Activated naive CD4-positive, alpha-beta T cell treated with anti-CD3 and anti-CD28 coated beads, Interleukin-2, amount 10 ng/mL, durations not matched to agents 7 days and 5 days (primary cell): ENCODE measurements at regions not wholly inside any gene's neighbourhood (a gene's known extent, or its start where the extent isn't known, plus 50 kb on each side); places are given as distances from the start of the nearest gene placed in this dataset.
"Not testable (repeated sequence)": the region's sequence is repeated elsewhere in the genome, so short reads cannot be mapped to it uniquely, and the experiment has no call there.

Source experiments
- CTCF ChIA-PET: fragments of 350-600 bp; sonication (Branson Sonifier 250); formaldehyde crosslinking; loops from one replicate; lab custom pipeline; 2021; ENCODE audit warnings: antibody characterized with exemption; lab: Charles Lee
- DNase-seq: peaks from one replicate; pipeline ENCODE4 v3.0.0-alpha.2; 2020
- H3K27ac Mint-ChIP-seq: one replicate; pipeline ENCODE4 v1.8.0; 2021; ENCODE audit warnings: mild to moderate bottlenecking, moderate library complexity, mixed read lengths
- H3K27me3 Mint-ChIP-seq: one replicate; pipeline ENCODE4 v1.8.0; 2021; ENCODE audit warnings: mild to moderate bottlenecking, mixed read lengths
- H3K36me3 Mint-ChIP-seq: one replicate; pipeline ENCODE4 v1.8.0; 2021; ENCODE audit warnings: mixed read lengths
- H3K4me1 Mint-ChIP-seq: one replicate; pipeline ENCODE4 v1.8.0; 2021; ENCODE audit warnings: mixed read lengths
- H3K4me3 Mint-ChIP-seq: one replicate; pipeline ENCODE4 v1.8.0; 2021; ENCODE audit warnings: mild to moderate bottlenecking, moderate library complexity, mixed read lengths
- H3K9me3 Mint-ChIP-seq: one replicate; pipeline ENCODE4 v1.8.0; 2021; ENCODE audit warnings: mixed read lengths

DNA sequence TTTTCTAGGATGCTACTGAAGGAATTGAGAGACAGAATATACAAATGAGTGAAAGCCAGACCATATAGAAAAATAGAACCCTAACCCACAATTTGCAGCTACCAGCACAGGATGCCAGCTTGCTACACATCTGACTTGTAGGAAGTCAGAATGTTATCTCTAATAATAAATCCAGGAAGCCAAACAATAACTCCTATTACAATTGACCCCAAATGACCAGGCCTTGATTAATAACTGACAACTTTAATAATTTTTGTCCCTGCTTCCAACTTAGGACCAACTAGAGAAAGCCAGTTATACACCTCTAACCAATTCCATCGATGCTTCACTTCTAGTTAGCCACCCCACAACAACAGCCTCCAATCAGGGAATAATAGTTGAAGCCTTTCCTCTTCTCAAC lies 193.4 kb downstream of the CASP12 start:
- Mint-ChIP-seq H3K4me3 (peak overlapping the region; percentile 73), H3K9me3 (peaks cover 8% of the 10 kb centered on the region), H3K27ac (peak overlapping the region; percentile 98), H3K36me3 (peaks cover 29% of the 10 kb centered on the region), H3K27me3 (no peaks in the 10 kb centered on the region), H3K4me1 (peaks cover 56% of the 10 kb centered on the region)
- CTCF ChIA-PET = no interaction called here
- DNase-seq = no peak

DNA sequence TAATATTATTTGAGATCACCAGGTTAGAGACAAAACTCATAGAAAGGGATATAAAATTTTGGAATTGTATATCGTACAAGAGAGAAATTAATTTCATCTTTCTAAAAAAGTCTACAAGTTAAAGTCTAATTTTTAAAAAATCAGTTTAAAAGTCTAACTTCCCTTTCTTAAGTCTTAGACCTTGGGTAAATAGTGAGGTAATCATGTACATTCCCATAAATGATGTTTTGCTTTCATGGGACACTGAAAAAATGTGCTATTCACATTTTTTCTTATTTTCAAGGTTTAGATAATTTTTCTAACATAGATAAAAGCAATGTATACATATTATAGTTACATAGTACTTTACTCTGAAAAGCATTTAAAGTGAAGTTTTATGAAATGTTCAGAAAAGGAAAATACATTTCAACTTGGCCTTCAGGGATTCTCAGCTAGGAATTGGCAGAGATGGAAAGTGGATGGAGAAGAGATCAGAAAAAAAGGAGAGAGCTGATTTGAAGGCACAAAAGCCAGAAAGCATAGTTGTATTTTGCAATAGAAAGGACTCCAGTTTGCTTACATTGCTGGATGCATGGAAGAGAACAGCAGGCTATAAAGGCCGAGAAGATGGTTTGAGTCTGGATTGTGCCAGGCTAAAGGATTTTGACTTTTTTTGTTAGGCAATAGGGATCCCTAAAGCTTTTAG lies 194.0 kb downstream of the CASP12 start:
- Mint-ChIP-seq H3K4me1 (peaks cover 51% of the 10 kb centered on the region), H3K27me3 (no peaks in the 10 kb centered on the region), H3K9me3 (peaks cover 8% of the 10 kb centered on the region), H3K27ac (peak overlapping the region; percentile 98), H3K4me3 (peak overlapping the region; percentile 73), H3K36me3 (peaks cover 28% of the 10 kb centered on the region)
- DNase-seq = no peak
- CTCF ChIA-PET = no interaction called here

DNA sequence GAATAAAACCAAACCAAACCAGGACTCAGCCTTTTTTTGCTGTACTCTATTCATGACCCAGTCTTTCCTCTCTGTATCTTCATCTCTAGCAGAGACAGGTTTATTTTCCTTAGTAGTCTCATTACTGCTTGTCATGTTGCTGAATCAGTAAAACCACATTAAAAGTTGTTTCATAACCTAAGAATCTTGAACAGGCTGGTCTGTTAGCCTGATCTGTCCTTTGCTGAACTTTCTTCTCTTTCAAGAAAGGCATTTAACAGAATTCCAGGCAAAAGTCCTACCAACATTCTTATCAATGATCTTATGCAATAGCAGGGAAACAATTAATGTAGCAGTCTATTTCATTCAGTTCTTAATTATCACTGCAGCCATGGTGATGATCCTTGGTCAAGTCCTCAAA lies 197.7 kb downstream of the CASP12 start:
- Mint-ChIP-seq H3K36me3 (peaks cover 18% of the 10 kb centered on the region), H3K4me1 (peaks cover 29% of the 10 kb centered on the region), H3K27ac (no peak overlapping the region), H3K27me3 (no peaks in the 10 kb centered on the region), H3K4me3 (no peak overlapping the region), H3K9me3 (peaks cover 3% of the 10 kb centered on the region)
- DNase-seq = no peak
- CTCF ChIA-PET = no interaction called here

DNA sequence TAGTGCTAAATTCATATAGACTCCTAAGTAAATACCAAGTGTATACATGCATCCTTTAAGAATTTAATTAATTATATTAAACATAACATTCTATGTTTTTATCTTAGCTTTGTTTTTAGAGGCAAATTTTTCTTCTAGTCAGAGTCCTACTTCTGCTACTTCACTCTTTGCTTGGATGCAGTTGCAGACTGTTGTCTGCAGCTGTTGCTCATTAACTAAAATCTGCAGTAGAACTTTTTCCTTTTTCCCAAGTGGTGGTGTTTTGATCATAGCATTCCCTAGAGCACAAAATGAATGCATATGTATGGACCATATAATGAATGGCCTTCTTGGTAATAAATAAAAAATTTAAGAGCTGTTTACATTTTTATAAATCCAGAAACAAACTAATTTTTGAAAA lies 198.3 kb downstream of the CASP12 start:
- CTCF ChIA-PET = no interaction called here
- H3K36me3 Mint-ChIP-seq = peaks cover 13% of the 10 kb centered on the region
- H3K27me3 Mint-ChIP-seq = no peaks in the 10 kb centered on the region
- no peak for DNase-seq
- H3K4me1 Mint-ChIP-seq = peaks cover 23% of the 10 kb centered on the region
- H3K4me3 Mint-ChIP-seq = no peak overlapping the region
- peaks cover 3% of the 10 kb centered on the region for H3K9me3 Mint-ChIP-seq
- no peak overlapping the region for H3K27ac Mint-ChIP-seq

DNA sequence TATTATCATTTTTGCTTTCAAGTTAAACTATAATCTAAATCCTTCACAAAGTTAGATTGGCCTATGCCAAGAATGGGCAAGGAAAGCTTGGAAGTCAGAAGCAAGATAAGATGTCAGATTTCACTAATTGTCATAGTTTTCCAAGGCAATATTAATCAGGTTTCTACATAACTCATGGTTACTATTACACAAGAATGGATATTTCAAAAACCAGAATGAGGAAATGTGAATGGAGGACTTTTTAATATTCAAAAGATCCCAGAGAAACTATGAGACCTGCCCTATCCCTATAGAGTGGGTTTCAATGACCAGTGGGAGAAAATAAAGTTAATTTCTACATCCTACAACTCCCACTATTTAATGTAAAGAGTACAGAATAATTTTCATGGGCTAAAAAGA lies 203.2 kb downstream of the CASP12 start:
- CTCF ChIA-PET = no interaction called here
- peaks cover 7% of the 10 kb centered on the region for H3K9me3 Mint-ChIP-seq
- peaks cover 4% of the 10 kb centered on the region for H3K4me1 Mint-ChIP-seq
- no peak overlapping the region for H3K27ac Mint-ChIP-seq
- no peak for DNase-seq
- no peak overlapping the region for H3K4me3 Mint-ChIP-seq
- H3K27me3 Mint-ChIP-seq = no peaks in the 10 kb centered on the region
- peaks cover 7% of the 10 kb centered on the region for H3K36me3 Mint-ChIP-seq

DNA sequence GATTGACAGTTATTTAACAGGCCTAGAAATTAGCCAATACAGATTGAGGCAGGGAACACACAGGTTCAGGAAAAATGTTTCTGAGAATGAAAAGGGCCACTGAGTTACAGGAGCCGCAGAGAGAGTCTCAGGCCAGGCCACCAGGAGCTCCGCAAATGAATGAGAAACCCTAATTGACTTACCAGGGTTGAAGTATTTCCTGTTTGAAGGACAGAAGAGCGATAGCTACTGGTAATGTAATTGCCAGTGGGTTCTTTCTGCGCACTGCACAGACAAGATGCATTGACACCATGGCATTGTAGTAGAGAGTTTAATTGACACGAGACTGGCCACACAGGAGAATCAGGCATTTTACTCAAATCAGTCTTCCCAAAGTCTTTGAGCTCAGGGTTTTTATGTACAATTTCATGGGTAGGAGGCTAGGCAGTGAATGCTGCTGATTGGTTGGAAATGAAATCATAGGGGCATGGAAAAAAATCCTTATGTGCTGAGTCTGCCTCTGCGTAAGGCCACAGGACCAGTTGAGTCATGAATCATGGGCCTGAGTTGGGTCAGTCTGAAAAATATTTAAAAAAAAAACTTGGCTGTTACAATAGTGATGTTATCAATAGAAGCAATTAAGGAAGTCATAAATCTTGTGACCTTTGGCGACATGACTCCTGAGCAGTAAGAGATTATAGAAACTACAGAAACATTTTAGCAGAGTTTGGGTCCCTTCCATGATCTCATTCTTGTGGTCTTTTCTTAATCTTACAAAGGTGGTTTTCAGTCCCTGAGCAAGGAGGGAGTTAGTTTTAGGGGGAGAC lies 203.8 kb downstream of the CASP12 start:
- H3K27me3 Mint-ChIP-seq = no peaks in the 10 kb centered on the region
- H3K9me3 Mint-ChIP-seq = peaks cover 7% of the 10 kb centered on the region
- no peak overlapping the region for H3K27ac Mint-ChIP-seq
- CTCF ChIA-PET = no interaction called here
- H3K4me1 Mint-ChIP-seq = peaks cover 2% of the 10 kb centered on the region
- no peak overlapping the region for H3K4me3 Mint-ChIP-seq
- peaks cover 7% of the 10 kb centered on the region for H3K36me3 Mint-ChIP-seq
- DNase-seq = no peak

DNA sequence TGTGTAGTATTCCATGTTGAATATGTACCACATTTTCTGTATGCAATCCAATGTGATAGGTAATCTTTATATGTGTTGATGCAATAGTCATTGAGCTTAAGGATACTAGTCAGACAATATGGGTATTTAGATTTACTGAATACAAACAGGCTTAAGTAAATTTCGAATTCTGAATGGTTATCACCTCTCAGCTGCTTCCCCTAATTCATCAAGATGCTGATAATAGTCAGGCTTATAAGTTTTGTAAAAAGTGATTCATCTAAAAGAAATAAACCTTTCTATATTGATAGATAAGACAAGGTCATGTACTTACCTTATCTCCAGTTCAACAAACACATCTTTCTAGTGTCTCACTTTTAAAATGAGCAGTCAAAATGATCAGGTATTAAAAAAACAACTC lies 205.5 kb downstream of the CASP12 start:
- Mint-ChIP-seq H3K27ac (no peak overlapping the region), H3K4me3 (no peak overlapping the region), H3K36me3 (peaks cover 7% of the 10 kb centered on the region), H3K9me3 (peaks cover 7% of the 10 kb centered on the region), H3K4me1 (peaks cover 4% of the 10 kb centered on the region), H3K27me3 (no peaks in the 10 kb centered on the region)
- no peak for DNase-seq
- CTCF ChIA-PET = no interaction called here

DNA sequence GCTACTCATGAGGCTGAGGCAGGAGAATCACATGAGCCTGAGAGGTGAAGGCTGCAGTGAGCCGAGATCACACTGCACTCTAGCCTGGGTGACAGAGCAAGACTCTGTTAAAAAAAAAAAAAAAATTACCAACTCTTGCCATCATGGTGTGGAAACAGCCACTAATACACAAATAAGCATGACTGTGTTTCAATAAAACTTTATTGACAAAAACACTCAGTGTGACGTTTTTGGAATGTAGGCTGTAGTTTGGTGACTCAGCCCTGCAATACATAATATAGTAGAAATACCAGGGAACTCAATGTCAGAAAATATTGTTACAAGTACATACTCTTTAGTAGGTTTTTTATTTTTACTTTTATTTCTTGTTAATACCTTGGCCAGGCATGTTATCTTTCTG lies 207.1 kb downstream of the CASP12 start:
- H3K27me3 Mint-ChIP-seq = no peaks in the 10 kb centered on the region
- peaks cover 6% of the 10 kb centered on the region for H3K9me3 Mint-ChIP-seq
- H3K4me3 Mint-ChIP-seq = no peak overlapping the region
- H3K4me1 Mint-ChIP-seq = peaks cover 4% of the 10 kb centered on the region
- H3K36me3 Mint-ChIP-seq = peaks cover 7% of the 10 kb centered on the region
- peak overlapping the region; percentile 49 for H3K27ac Mint-ChIP-seq
- CTCF ChIA-PET = no interaction called here
- no peak for DNase-seq

DNA sequence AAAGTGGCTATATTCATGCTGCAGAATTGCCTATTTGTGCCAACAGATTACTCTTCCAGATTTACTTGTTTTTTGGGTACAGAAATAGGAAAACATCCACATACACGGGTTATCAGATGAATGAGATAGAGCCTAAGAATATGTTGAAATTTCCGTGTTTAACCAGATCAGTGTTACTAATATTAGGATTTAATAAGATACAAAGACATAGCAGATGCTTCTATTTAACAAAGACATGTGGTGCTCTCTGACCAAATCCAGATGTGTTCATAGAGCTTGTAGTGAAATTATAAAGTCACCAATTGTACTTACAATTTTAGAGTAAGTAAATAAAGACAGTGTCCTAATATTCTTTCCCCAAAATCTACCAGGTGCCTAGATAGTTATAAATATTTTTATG lies 208.0 kb downstream of the CASP12 start:
- H3K36me3 Mint-ChIP-seq = peaks cover 7% of the 10 kb centered on the region
- CTCF ChIA-PET = no interaction called here
- H3K27ac Mint-ChIP-seq = no peak overlapping the region
- DNase-seq = no peak
- H3K4me3 Mint-ChIP-seq = no peak overlapping the region
- H3K27me3 Mint-ChIP-seq = no peaks in the 10 kb centered on the region
- peaks cover 6% of the 10 kb centered on the region for H3K9me3 Mint-ChIP-seq
- H3K4me1 Mint-ChIP-seq = peaks cover 4% of the 10 kb centered on the region

DNA sequence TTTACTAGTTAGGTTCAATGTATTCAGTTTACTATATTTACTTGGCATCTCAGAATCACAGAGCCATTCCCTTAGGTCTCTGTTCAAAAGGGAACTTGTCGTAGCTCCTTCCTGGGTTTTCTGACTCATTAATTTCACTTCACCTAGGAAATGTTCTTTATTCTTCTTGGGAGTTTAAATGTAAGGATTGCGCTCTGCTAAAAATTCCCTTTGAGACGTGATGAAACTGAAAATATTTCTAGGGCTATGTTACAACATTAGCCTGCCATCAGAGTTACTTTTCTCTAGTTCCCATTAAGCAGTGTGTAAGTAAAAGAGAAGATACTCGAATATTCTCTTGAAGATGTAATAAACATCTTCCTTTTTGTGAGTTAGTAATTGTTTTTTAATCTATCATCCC lies 209.5 kb downstream of the CASP12 start:
- H3K4me3 Mint-ChIP-seq = no peak overlapping the region

DNA sequence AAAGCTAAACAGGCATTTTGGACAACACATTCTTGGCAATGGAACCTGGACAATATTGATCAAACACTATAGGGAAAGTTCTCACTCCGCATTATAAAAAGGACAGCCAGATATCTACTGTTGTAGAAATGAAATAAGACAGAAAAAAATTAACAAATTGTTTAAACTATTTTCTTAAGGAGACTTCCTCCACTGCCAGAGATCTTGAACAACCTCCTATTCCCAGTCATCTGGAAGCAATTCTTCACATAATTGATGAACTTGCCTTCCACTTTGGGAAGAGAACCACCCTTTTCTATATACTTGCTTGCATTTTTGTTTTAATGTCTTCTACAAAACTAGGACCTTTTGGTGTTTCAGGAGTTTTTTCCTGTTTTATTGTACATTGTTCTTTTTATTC lies 216.1 kb downstream of the CASP12 start:
- DNase-seq = no peak
- Mint-ChIP-seq H3K4me3 (no peak overlapping the region), H3K27me3 (no peaks in the 10 kb centered on the region), H3K9me3 (peaks cover 4% of the 10 kb centered on the region), H3K4me1 (no peaks in the 10 kb centered on the region), H3K27ac (no peak overlapping the region), H3K36me3 (peaks cover 2% of the 10 kb centered on the region)
- CTCF ChIA-PET = no interaction called here

More for the DNA sequence above, 209.5 kb downstream of the CASP12 start:
- Mint-ChIP-seq H3K4me1 (peaks cover 2% of the 10 kb centered on the region), H3K9me3 (peaks cover 4% of the 10 kb centered on the region), H3K27me3 (no peaks in the 10 kb centered on the region), H3K36me3 (peaks cover 4% of the 10 kb centered on the region), H3K27ac (no peak overlapping the region)
- no peak for DNase-seq
- CTCF ChIA-PET = no interaction called here

DNA sequence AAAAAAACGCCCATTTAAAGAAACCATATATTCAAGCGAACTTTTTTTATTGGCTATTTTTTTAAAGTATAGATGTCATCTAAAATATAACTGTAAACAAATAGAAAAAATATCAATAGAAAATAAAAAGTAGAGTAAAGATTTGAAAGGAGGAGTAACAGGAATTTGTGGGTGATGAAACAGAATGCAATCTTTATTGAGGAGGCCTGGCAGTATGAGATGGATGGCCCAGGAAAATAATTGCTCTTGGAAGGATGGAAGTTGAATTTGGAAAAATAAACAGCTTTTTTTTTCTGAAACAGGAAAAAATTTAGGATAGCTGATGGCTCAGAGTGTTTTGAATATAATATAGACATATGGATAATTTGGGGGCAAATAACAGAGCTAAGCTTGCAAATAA lies 219.0 kb downstream of the CASP12 start:
- Mint-ChIP-seq H3K9me3 (peaks cover 11% of the 10 kb centered on the region), H3K27me3 (no peaks in the 10 kb centered on the region), H3K27ac (no peak overlapping the region), H3K4me1 (no peaks in the 10 kb centered on the region), H3K4me3 (no peak overlapping the region), H3K36me3 (peaks cover 4% of the 10 kb centered on the region)
- no peak for DNase-seq
- CTCF ChIA-PET = no interaction called here

DNA sequence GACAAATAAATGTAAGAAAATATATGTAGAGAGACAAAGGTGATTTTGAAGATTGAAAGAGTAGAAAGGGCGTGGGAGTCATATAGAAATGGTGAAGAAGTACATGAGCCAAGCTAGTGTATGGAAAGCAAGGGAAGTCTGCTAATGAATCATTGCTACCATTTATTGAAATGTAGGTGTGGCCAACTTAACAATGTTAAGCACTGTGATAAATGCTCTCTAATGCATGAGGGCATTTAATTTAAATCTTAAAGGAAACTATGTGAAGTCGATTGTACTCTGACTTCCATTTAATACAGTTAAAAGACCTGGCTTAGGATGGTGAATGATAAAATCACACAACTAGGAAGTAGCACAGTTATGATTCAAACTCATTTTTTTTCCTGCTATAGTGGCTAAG lies 219.9 kb downstream of the CASP12 start:
- CTCF ChIA-PET = no interaction called here
- Mint-ChIP-seq H3K4me3 (no peak overlapping the region), H3K27ac (no peak overlapping the region), H3K9me3 (peaks cover 11% of the 10 kb centered on the region), H3K36me3 (peaks cover 5% of the 10 kb centered on the region), H3K27me3 (no peaks in the 10 kb centered on the region), H3K4me1 (no peaks in the 10 kb centered on the region)
- no peak for DNase-seq

DNA sequence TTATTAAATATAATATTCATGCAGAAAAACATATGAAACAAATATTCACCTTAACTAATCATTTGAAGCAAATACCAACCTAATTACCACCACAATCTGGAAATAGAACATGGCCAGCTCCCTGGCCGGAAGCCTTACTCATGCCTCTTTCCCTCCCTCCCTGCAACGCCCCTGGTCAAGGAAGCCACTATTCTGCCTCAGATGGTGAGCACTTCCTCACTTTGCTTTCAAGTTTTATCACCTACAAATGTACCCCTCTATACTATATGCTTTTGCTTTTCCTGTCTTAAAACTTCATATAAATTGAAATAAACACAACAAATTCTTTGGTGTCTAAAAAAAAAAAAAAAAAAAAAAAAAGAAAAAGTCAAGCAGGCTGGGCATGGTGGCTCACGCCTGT lies 221.2 kb downstream of the CASP12 start:
- CTCF ChIA-PET, H3K27me3 Mint-ChIP-seq: not testable (repeated sequence)

DNA sequence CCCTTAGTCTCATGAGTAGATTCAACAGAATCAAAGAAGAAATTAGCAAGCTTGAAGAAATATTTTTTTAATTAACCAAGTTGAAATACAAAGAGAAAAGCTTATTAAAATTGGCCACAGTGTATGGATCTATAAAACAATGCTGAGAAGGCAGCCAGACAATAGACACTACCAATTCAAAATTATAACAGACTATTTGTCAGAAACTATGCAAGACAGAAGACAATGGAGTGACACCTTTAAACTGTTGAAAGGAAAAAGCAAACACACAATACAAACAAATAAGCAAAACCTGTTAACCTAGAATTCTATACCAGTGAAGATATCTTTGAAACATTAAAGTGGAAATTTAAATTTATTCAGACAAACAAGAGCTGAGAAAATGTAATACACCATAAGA lies 225.4 kb downstream of the CASP12 start:
- H3K9me3 Mint-ChIP-seq = peaks cover 18% of the 10 kb centered on the region
- H3K27me3 Mint-ChIP-seq = no peaks in the 10 kb centered on the region
- H3K4me1 Mint-ChIP-seq = peaks cover 15% of the 10 kb centered on the region
- peaks cover 7% of the 10 kb centered on the region for H3K36me3 Mint-ChIP-seq
- no peak overlapping the region for H3K27ac Mint-ChIP-seq
- CTCF ChIA-PET = no interaction called here
- DNase-seq = no peak
- no peak overlapping the region for H3K4me3 Mint-ChIP-seq

More for the DNA sequence above, 221.2 kb downstream of the CASP12 start:
- H3K4me1 Mint-ChIP-seq, DNase-seq, H3K4me3 Mint-ChIP-seq, H3K36me3 Mint-ChIP-seq, H3K27ac Mint-ChIP-seq: not testable (repeated sequence)
- H3K9me3 Mint-ChIP-seq = peaks cover 13% of the 10 kb centered on the region
